Neural progenitor cell (in vitro differentiated cells): ENCODE measurements at regions not wholly inside any gene's neighbourhood (a gene's known extent, or its start where the extent isn't known, plus 50 kb on each side); places are given as distances from the start of the nearest gene placed in this dataset.

ENCODE experiments used
- DNase-seq: peaks from one replicate; pipeline ENCODE4 v3.0.0-alpha.2; 2016; ENCODE audit warnings: low spot score
- H2AFZ ChIP-seq: fragments of 200-600 bp; sonication (generic); replicated peaks from 2 replicates; pipeline ENCODE4 v1.6.1; 2016; ENCODE audit warnings: antibody characterized with exemption
- H3F3A ChIP-seq: fragments of 200-600 bp; sonication (generic); 2 replicates; pipeline ENCODE4 v1.6.1; 2016; ENCODE audit warnings: antibody characterized with exemption, low read depth
- H3K27ac ChIP-seq: fragments of 200-600 bp; sonication (generic); 2 replicates; pipeline ENCODE4 v1.5.1; 2016; ENCODE audit warnings: mild to moderate bottlenecking
- H3K27me3 ChIP-seq: fragments of 200-600 bp; sonication (generic); 2 replicates; pipeline ENCODE4 v1.6.1; 2016; ENCODE audit warnings: mild to moderate bottlenecking, moderate library complexity
- H3K36me3 ChIP-seq: fragments of 200-600 bp; sonication (generic); 2 replicates; pipeline ENCODE4 v1.5.1; 2016
- H3K4me1 ChIP-seq: fragments of 200-600 bp; sonication (generic); 2 replicates; pipeline ENCODE4 v1.6.1; 2016; ENCODE audit warnings: mixed run types
- H3K4me2 ChIP-seq: fragments of 200-600 bp; sonication (generic); 2 replicates; pipeline ENCODE4 v1.6.1; 2016
- H3K4me3 ChIP-seq: fragments of 200-600 bp; sonication (generic); 2 replicates; pipeline ENCODE4 v1.5.1; 2016
- H3K79me2 ChIP-seq: fragments of 200-600 bp; sonication (generic); 2 replicates; pipeline ENCODE4 v1.6.1; 2016; ENCODE audit warnings: low read depth
- H3K9ac ChIP-seq: fragments of 200-600 bp; sonication (generic); 2 replicates; pipeline ENCODE4 v1.6.1; 2016
- H3K9me3 ChIP-seq: fragments of 200-600 bp; sonication (generic); 2 replicates; pipeline ENCODE4 v1.5.1; 2016; ENCODE audit warnings: low read depth
- H4K20me1 ChIP-seq: fragments of 200-600 bp; sonication (generic); 2 replicates; pipeline ENCODE4 v1.6.1; 2016; ENCODE audit warnings: low read depth
- H3K27ac Mint-ChIP-seq: 3 replicates; pipeline ENCODE4 v1.8.0; 2021; ENCODE audit warnings: mixed read lengths
- H3K27me3 Mint-ChIP-seq: 2 replicates; pipeline ENCODE4 v1.8.0; 2022; ENCODE audit warnings: low read depth, mild to moderate bottlenecking, inconsistent platforms, moderate library complexity, mixed read lengths; ENCODE audit not compliant: insufficient read depth
- H3K36me3 Mint-ChIP-seq: 3 replicates; pipeline ENCODE4 v1.8.0; 2021; ENCODE audit warnings: mixed read lengths
- H3K4me1 Mint-ChIP-seq: 3 replicates; pipeline ENCODE4 v1.8.0; 2021; ENCODE audit warnings: mixed read lengths
- H3K4me3 Mint-ChIP-seq: 3 replicates; pipeline ENCODE4 v1.8.0; 2021; ENCODE audit warnings: mild to moderate bottlenecking, moderate library complexity, mixed read lengths
- H3K9me3 Mint-ChIP-seq: 3 replicates; pipeline ENCODE4 v1.8.0; 2020; ENCODE audit warnings: mixed read lengths
- CTCF ChIP-seq: fragments of 200-600 bp; sonication (generic); IDR thresholded peaks from 2 replicates; pipeline ENCODE4 v1.5.1; 2017; ENCODE audit warnings: antibody characterized with exemption, mild to moderate bottlenecking
- EZH2 ChIP-seq: fragments of 200-600 bp; sonication (generic); IDR thresholded peaks from 2 replicates; pipeline ENCODE4 v1.6.1; 2017; ENCODE audit warnings: antibody characterized with exemption, mild to moderate bottlenecking, moderate library complexity
- EZH2phosphoT487 ChIP-seq: fragments of 200-600 bp; sonication (generic); IDR thresholded peaks from 2 replicates; pipeline ENCODE4 v1.6.1; 2017; ENCODE audit warnings: antibody characterized with exemption

- Histone ChIP-seq H2AFZ (no peak overlapping the region), H3K4me2 (no peak overlapping the region), H3F3A (no peaks in the 10 kb centered on the region), H3K36me3 (no peaks in the 10 kb centered on the region), H3K9ac (no peak overlapping the region), H4K20me1 (no peaks in the 10 kb centered on the region), H3K4me3 (no peak overlapping the region), H3K27ac (no peak overlapping the region), H3K79me2 (no peaks in the 10 kb centered on the region), H3K4me1 (no peaks in the 10 kb centered on the region), H3K27me3 (no peaks in the 10 kb centered on the region), H3K9me3 (no peaks in the 10 kb centered on the region)
- DNase-seq, result no peak
- Mint-ChIP-seq H3K27ac (no peak overlapping the region), H3K4me1 (no peaks in the 10 kb centered on the region), H3K27me3 (no peaks in the 10 kb centered on the region), H3K4me3 (no peak overlapping the region), H3K36me3 (no peaks in the 10 kb centered on the region), H3K9me3 (peaks cover 5% of the 10 kb centered on the region)
- TF ChIP-seq EZH2, result no peak
- no peak for TF ChIP-seq EZH2phosphoT487
- no peak for TF ChIP-seq CTCF
Measured at GRCh38 chr12:17853054-17853453, 236.9 kb downstream of the RERGL start.

DNA sequence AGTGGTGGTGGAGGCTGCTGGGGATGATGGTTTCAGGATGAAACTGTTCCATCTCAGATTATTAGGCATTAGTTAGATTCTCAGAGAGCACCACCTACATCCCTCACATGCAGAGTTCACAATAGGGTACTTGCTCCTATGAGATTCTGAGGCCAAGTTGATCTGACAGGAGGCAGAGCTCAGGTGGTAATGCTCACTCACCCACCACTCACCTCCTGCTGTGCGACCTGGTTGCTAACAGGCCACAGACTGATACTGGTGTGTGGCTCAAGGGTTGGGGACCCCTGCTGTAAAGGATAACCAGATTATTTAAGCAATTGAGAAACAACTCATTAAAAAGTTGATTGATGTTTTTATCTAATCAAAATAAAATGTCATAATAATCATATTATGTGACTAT lies 248.5 kb downstream of the RERGL start:
- TF ChIP-seq CTCF (no peak), EZH2phosphoT487 (no peak), EZH2 (no peak)

DNA sequence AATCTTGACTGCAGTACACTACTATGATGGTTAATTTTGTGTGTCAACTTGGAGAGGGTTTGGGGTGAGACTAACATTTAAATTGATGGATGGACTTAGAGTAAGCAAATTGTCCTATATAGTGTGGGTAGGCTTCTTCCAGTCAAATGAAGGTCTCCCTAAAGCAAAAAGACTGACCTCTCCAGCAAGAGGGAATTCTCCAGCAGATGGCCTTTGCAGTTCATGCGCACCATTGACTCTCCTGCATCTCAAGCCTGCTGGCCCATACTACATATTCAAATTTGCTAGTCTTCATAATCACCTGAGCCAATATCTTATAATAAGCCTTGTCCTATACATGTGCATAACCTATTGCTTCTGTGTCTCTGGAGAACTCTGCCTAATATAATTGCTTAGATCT lies 260.2 kb downstream of the RERGL start:
- no peak overlapping the region for H3K4me3 Mint-ChIP-seq
- no peaks in the 10 kb centered on the region for H3K36me3 Mint-ChIP-seq
- no peak overlapping the region for H3K27ac ChIP-seq
- no peaks in the 10 kb centered on the region for H3K9me3 Mint-ChIP-seq
- H3K4me1 Mint-ChIP-seq, result no peaks in the 10 kb centered on the region
- H3K9ac ChIP-seq, result no peak overlapping the region
- no peaks in the 10 kb centered on the region for H3F3A ChIP-seq
- no peaks in the 10 kb centered on the region for H3K79me2 ChIP-seq
- TF ChIP-seq EZH2 (no peak), CTCF (no peak), EZH2phosphoT487 (no peak)
- no peaks in the 10 kb centered on the region for H3K27me3 Mint-ChIP-seq
- DNase-seq, result no peak
- H3K27me3 ChIP-seq, result no peaks in the 10 kb centered on the region
- H3K4me3 ChIP-seq, result no peak overlapping the region
- no peaks in the 10 kb centered on the region for H4K20me1 ChIP-seq
- no peak overlapping the region for H3K27ac Mint-ChIP-seq
- no peaks in the 10 kb centered on the region for H3K4me1 ChIP-seq
- no peak overlapping the region for H2AFZ ChIP-seq
- no peaks in the 10 kb centered on the region for H3K9me3 ChIP-seq
- H3K4me2 ChIP-seq, result no peak overlapping the region
- no peaks in the 10 kb centered on the region for H3K36me3 ChIP-seq

More for the DNA sequence above, 248.5 kb downstream of the RERGL start:
- Histone ChIP-seq H3K4me3 (no peak overlapping the region), H4K20me1 (no peaks in the 10 kb centered on the region), H3K4me1 (no peaks in the 10 kb centered on the region), H3K4me2 (no peak overlapping the region), H2AFZ (no peak overlapping the region), H3K9ac (no peak overlapping the region), H3K36me3 (no peaks in the 10 kb centered on the region), H3F3A (no peaks in the 10 kb centered on the region), H3K27me3 (no peaks in the 10 kb centered on the region), H3K27ac (no peak overlapping the region), H3K9me3 (no peaks in the 10 kb centered on the region), H3K79me2 (no peaks in the 10 kb centered on the region)
- Mint-ChIP-seq H3K36me3 (no peaks in the 10 kb centered on the region), H3K4me1 (no peaks in the 10 kb centered on the region), H3K4me3 (no peak overlapping the region), H3K27me3 (no peaks in the 10 kb centered on the region), H3K27ac (no peak overlapping the region), H3K9me3 (no peaks in the 10 kb centered on the region)
- DNase-seq, result peak; percentile 7

GRCh38 chr12:17818931-17819330 lies 271.1 kb downstream of the RERGL start:
- H2AFZ ChIP-seq, result peak overlapping the region; percentile 28
- no peaks in the 10 kb centered on the region for H3K36me3 ChIP-seq
- no peaks in the 10 kb centered on the region for H3K4me1 Mint-ChIP-seq
- no peaks in the 10 kb centered on the region for H3K79me2 ChIP-seq
- H3K27ac ChIP-seq, result no peak overlapping the region
- no peak overlapping the region for H3K9ac ChIP-seq
- no peaks in the 10 kb centered on the region for H3K27me3 ChIP-seq
- no peak overlapping the region for H3K4me3 Mint-ChIP-seq
- TF ChIP-seq EZH2phosphoT487 (no peak), EZH2 (no peak), CTCF (no peak)
- H3F3A ChIP-seq, result no peaks in the 10 kb centered on the region
- H3K9me3 ChIP-seq, result no peaks in the 10 kb centered on the region
- no peaks in the 10 kb centered on the region for H4K20me1 ChIP-seq
- peaks cover 3% of the 10 kb centered on the region for H3K27me3 Mint-ChIP-seq
- no peaks in the 10 kb centered on the region for H3K4me1 ChIP-seq
- no peak for DNase-seq
- peaks cover 3% of the 10 kb centered on the region for H3K9me3 Mint-ChIP-seq
- no peak overlapping the region for H3K4me3 ChIP-seq
- H3K27ac Mint-ChIP-seq, result no peak overlapping the region
- no peaks in the 10 kb centered on the region for H3K36me3 Mint-ChIP-seq
- no peak overlapping the region for H3K4me2 ChIP-seq
